Kidney epithelial cell (primary cell): ENCODE measurements at regions not wholly inside any gene's neighbourhood (a gene's known extent, or its start where the extent isn't known, plus 50 kb on each side); places are given as distances from the start of the nearest gene placed in this dataset.

Source experiments
- DNase-seq: peaks from one replicate; pipeline ENCODE4 v3.0.0-alpha.2; 2010; ENCODE audit warnings: low read depth
- H3K27me3 ChIP-seq: 2 replicates; pipeline ENCODE4 v1.6.0; 2011; ENCODE audit warnings: low read length; ENCODE audit not compliant: control insufficient read depth, insufficient read depth
- H3K36me3 ChIP-seq: 2 replicates; pipeline ENCODE4 v1.5.1; 2011; ENCODE audit warnings: low read length; ENCODE audit not compliant: control insufficient read depth, insufficient read depth
- H3K4me3 ChIP-seq: 2 replicates; pipeline ENCODE4 v1.5.1; 2011; ENCODE audit warnings: low read depth, mild to moderate bottlenecking, control low read depth, low read length
- CTCF ChIP-seq: IDR thresholded peaks from 2 replicates; pipeline ENCODE4 v1.5.1; 2011; ENCODE audit warnings: mild to moderate bottlenecking, moderate library complexity, low read length, control low read depth, inconsistent platforms; ENCODE audit not compliant: insufficient read depth, poor library complexity, severe bottlenecking

DNA sequence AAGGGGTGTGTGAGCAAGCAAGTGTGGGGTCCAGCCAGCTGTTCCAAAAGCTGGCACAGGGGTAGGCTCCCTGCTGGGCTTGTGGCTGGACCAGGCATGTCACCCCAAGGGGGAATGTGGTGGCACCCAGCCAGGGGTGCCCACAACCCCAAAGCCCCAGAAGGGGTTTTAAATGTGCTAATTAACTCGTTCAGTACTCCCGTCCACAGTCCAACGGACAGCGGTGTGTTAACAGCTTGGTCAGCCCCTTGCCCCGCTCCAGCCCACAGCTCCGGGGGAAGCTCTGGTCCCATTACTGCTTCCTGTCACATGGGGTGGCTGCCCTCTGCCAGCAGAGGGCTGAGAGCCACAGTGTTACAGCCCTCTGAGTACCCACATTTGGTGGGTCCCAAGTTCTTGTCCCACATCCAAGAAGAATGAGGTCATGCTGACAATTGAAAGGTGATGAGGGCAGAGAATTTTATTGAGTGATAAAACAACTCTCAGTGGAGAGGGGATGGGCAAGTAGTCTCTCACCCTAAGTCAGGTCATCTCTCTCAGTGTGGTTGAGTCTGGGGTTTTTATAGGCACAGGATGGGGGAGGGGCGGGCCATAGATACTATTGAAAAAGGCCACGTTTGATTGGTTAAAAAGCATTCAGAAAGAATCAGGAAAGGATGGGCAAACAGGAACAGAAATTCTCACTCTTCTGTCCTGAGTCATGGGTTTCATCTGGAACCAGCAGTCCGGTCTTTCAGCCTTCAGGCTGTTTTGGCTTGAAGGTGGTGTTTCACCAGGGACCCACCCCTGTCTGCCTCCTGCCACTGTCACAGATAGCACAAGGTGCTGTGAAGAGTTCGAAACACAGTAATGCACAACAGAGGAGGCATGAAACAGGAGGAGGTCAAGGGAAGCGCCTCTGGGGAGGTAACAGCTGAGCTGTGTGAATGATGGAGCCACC is 238.5 kb downstream of the NFATC2 start:
- Histone ChIP-seq H3K36me3 (no peaks in the 10 kb centered on the region), H3K4me3 (no peak overlapping the region), H3K27me3 (no peaks in the 10 kb centered on the region)
- DNase-seq = no peak
- TF ChIP-seq CTCF = no peak

DNA sequence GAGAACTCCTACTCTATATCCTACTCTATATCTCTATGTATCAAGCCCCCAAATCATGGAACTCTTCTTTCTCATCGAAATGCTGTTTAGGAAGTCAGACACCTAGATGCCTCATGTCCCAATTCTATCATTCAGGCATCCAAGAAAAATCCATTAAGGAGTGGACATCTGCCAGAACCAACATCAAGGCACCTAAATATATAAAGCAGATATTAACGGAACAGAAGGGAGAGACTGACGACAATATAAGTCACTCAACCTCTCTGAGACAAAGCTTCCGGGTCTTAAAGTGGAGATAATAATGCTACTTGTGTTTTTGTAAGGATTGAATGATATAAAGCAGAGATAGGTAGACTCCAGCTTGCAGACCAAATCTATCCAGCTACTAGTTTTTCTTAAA is 241.5 kb downstream of the NFATC2 start:
- no peaks in the 10 kb centered on the region for H3K27me3 ChIP-seq
- H3K36me3 ChIP-seq = no peaks in the 10 kb centered on the region
- H3K4me3 ChIP-seq = no peak overlapping the region
- no peak for DNase-seq
- no peak for TF ChIP-seq CTCF

GRCh38 chr20:51300104-51300503 is 242.4 kb downstream of the NFATC2 start:
- no peak for DNase-seq
- Histone ChIP-seq H3K27me3 (no peaks in the 10 kb centered on the region), H3K4me3 (no peak overlapping the region), H3K36me3 (no peaks in the 10 kb centered on the region)
- TF ChIP-seq CTCF = no peak

GRCh38 chr20:51299413-51299812 is 243.1 kb downstream of the NFATC2 start:
- no peak for DNase-seq
- Histone ChIP-seq H3K27me3 (no peaks in the 10 kb centered on the region), H3K36me3 (no peaks in the 10 kb centered on the region), H3K4me3 (no peak overlapping the region)
- no peak for TF ChIP-seq CTCF

GRCh38 chr20:51298141-51298749 is 244.3 kb downstream of the NFATC2 start:
- TF ChIP-seq CTCF = no peak
- Histone ChIP-seq H3K4me3 (no peak overlapping the region), H3K27me3 (no peaks in the 10 kb centered on the region), H3K36me3 (no peaks in the 10 kb centered on the region)
- DNase-seq = no peak
